Heart left ventricle (tissue), 16 donors: ENCODE measurements at regions not wholly inside any gene's neighbourhood (a gene's known extent, or its start where the extent isn't known, plus 50 kb on each side); places are given as distances from the start of the nearest gene placed in this dataset.

ENCODE experiments used
- ATAC-seq, 4 donors: fragments of 200-7000 bp; cut with Tn5 transposase; one replicate each; pipeline ENCODE4 v1.9.1; 2020 to 2022; ENCODE audit warnings: moderate library complexity in 4 of 4, mild to moderate bottlenecking in 3 of 4, moderate number of reproducible peaks in 1 of 4
- DNase-seq, 5 donors: peaks; one replicate each; pipeline ENCODE4 v3.0.0-alpha.2; 2020
- H3K27ac ChIP-seq, 12 donors: fragments of 200-600 bp; sonication (generic) in 4 of 12; one replicate each; pipeline versions ENCODE4 v1.5.0 to v1.8.0; 2016 to 2022; ENCODE audit warnings: mild to moderate bottlenecking in 2 of 12
- H3K27me3 ChIP-seq, 9 donors: fragments of 200-600 bp; sonication (generic) in 2 of 9; one replicate each; pipeline versions ENCODE4 v1.5.1 to v1.8.0; 2016 to 2022; ENCODE audit warnings: mild to moderate bottlenecking in 3 of 9
- H3K36me3 ChIP-seq, 9 donors: fragments of 200-600 bp; sonication (generic) in 2 of 9; one replicate each; pipeline versions ENCODE4 v1.5.0 to v1.8.0; 2018 to 2022; ENCODE audit warnings: mild to moderate bottlenecking in 2 of 9
- H3K4me1 ChIP-seq, 12 donors: fragments of 200-600 bp; sonication (generic) in 4 of 12; one replicate each; pipeline versions ENCODE4 v1.5.0 to v1.8.0; 2016 to 2022; ENCODE audit warnings: mild to moderate bottlenecking in 3 of 12
- H3K4me3 ChIP-seq, 12 donors: fragments of 200-600 bp; sonication (generic) in 4 of 12; one replicate each; pipeline versions ENCODE4 v1.5.0 to v1.8.0; 2017 to 2022; ENCODE audit warnings: mild to moderate bottlenecking in 9 of 12, moderate library complexity in 4 of 12
- H3K9me3 ChIP-seq, 12 donors: fragments of 200-600 bp; sonication (generic) in 4 of 12; one replicate each; pipeline versions ENCODE4 v1.5.0 to v1.8.0; 2016 to 2022; ENCODE audit warnings: mild to moderate bottlenecking in 1 of 12
- CTCF ChIP-seq, 12 donors: fragments of 200-600 bp; sonication (generic) in 4 of 12; IDR thresholded peaks; one replicate each; pipeline versions ENCODE4 v1.5.0 to v1.8.0; 2018 to 2022; ENCODE audit warnings: antibody characterized with exemption in 12 of 12, mild to moderate bottlenecking in 5 of 12
- POLR2A ChIP-seq, 2 donors: fragments of 450-650 bp; IDR thresholded peaks; one replicate each; pipeline ENCODE4 v1.6.1; 2017; ENCODE audit warnings: antibody characterized with exemption in 2 of 2, mild to moderate bottlenecking in 2 of 2, moderate library complexity in 2 of 2
- WGBS, 4 donors: extraction: QIAGEN DNeasy Blood & Tissue Kit in 2 of 4; methylation state at CpG; one replicate each; pipeline versions ENCODE4 v1.1.5 to v1.1.7; 2013 to 2018; 5-methylcytosine and 5-hydroxymethylcytosine counted together
- intact Hi-C, 10 donors: fragments of 100-400 bp; cut with DNase I; formaldehyde crosslinking; loops; one replicate each; pipeline versions ENCODE4 v1.11.1 to v1.14.2; 2022
- donor health status: ischemic (EF 13 %, LVEDD 7.1; RV severe dilation, severe dysfunction).
- donor health status: healthy with polysubstance abuse.
- donor health status: DM: no; HTN: yes; CAD: no.
- donor health status: DM: no; HTN: no; CAD: no.
- donor health status: ischemic (EF 25% LVEDD 6.9; RV normal size, moderate dysfunction).
- donor health status: ischemic (EF 25% LVEDD 5.7; RV mildly dilated, moderate dysfunction).
- donor health status: healthy.
- donor health status: DM: yes; HTN: yes; CAD: no.
- donor health status: ischemic (EF 35%, LVEDD 5.7; RV mildly dilated, moderate dysfunction).
- donor health status: nonischemic (EF 11% LVEDD 7.7; RV severe dilation, severe dysfunction).
- donor health status: DM: yes; HTN: yes; CAD: no.
- donor health status: PGD.
- donor health status: ischemic (EF 29% LVEDD 5.4; RV normal size, mild dysfunction).
- donor health status: nonischemic (EF 23%, LVEDD 6.1; RV moderate dilation, normal function).

GRCh38 chr15:26449291-26449690 is 323.6 kb downstream of the GABRB3 start:
- ATAC-seq (no peak), DNase-seq (no peak)
- Histone ChIP-seq H3K27ac (no peak overlapping the region), H3K4me3 (no peak overlapping the region), H3K9me3 (peaks cover 0 to 15% (median 0%) of the 10 kb centered on the region in 12 donors), H3K36me3 (no peaks in the 10 kb centered on the region), H3K4me1 (no peaks in the 10 kb centered on the region), H3K27me3 (no peaks in the 10 kb centered on the region)
- intact Hi-C loops, result no loop called here
- no peak for TF ChIP-seq CTCF (IDR thresholded peaks at IDR 0.05)
- no peak for TF ChIP-seq POLR2A (IDR thresholded peaks at IDR 0.05)
- WGBS, 4 donors, result 56 to 68% (median 59%) methylated on average over 7 of the region's 7 CpGs

GRCh38 chr15:26443321-26443720 is 329.5 kb downstream of the GABRB3 start:
- H3K4me3 ChIP-seq, result no peak overlapping the region
- TF ChIP-seq POLR2A (IDR thresholded peaks at IDR 0.05), result no peak
- no peak for TF ChIP-seq CTCF (IDR thresholded peaks at IDR 0.05)
- peaks cover 0 to 18% (median 0%) of the 10 kb centered on the region in 12 donors for H3K4me1 ChIP-seq
- intact Hi-C loops, result loop anchor here in 2 of 10 donors (5.0 kb wide), 1 partner anchor 51 kb away; no protein-coding TSS in a partner anchor
- no peaks in the 10 kb centered on the region for H3K36me3 ChIP-seq
- 46 to 53% (median 51%) methylated on average over 4 of the region's 4 CpGs for WGBS, 4 donors
- ATAC-seq (peak; percentile 66 to 97 (median 88)), DNase-seq (peak in 3 of 5 donors; percentile 46 to 80 (median 72))
- no peaks in the 10 kb centered on the region for H3K27me3 ChIP-seq
- H3K27ac ChIP-seq, result peak overlapping the region in 2 of 12 donors; percentile 39 to 63
- H3K9me3 ChIP-seq, result no peaks in the 10 kb centered on the region

- Histone ChIP-seq H3K4me1 (peaks cover 0 to 22% (median 0%) of the 10 kb centered on the region in 12 donors), H3K27me3 (no peaks in the 10 kb centered on the region), H3K36me3 (no peaks in the 10 kb centered on the region), H3K4me3 (no peak overlapping the region), H3K9me3 (no peaks in the 10 kb centered on the region), H3K27ac (peak overlapping the region in 2 of 12 donors; percentile 39 to 63)
- 70 to 89% (median 84%) methylated on average over 5 of the region's 5 CpGs for WGBS, 4 donors
- no peak for ATAC-seq
- TF ChIP-seq POLR2A (IDR thresholded peaks at IDR 0.05) (no peak), CTCF (IDR thresholded peaks at IDR 0.05) (no peak)
- intact Hi-C loops, result loop anchor here in 2 of 10 donors (5.0 kb wide), 1 partner anchor 50 kb away; no protein-coding TSS in a partner anchor
- no peak for DNase-seq
Observed at GRCh38 chr15:26442680-26443079, 330.2 kb downstream of the GABRB3 start.

GRCh38 chr15:26439681-26440080 is 333.2 kb downstream of the GABRB3 start:
- TF ChIP-seq POLR2A (IDR thresholded peaks at IDR 0.05), result no peak
- no peak for TF ChIP-seq CTCF (IDR thresholded peaks at IDR 0.05)
- intact Hi-C loops, result loop anchor here in 2 of 10 donors (5.0 kb wide), 1 partner anchor 47 kb away; no protein-coding TSS in a partner anchor
- peak in 3 of 4 donors; percentile 25 to 52 (median 35) for ATAC-seq
- Histone ChIP-seq H3K4me1 (peaks cover 0 to 23% (median 0%) of the 10 kb centered on the region in 12 donors), H3K36me3 (no peaks in the 10 kb centered on the region), H3K9me3 (no peaks in the 10 kb centered on the region), H3K27me3 (no peaks in the 10 kb centered on the region), H3K27ac (no peak overlapping the region), H3K4me3 (no peak overlapping the region)
- 21 to 42% (median 34%) methylated on average over 3 of the region's 3 CpGs for WGBS, 4 donors
- no peak for DNase-seq
